Stomach (tissue), 4 donors: ENCODE measurements at regions not wholly inside any gene's neighbourhood (a gene's known extent, or its start where the extent isn't known, plus 50 kb on each side); places are given as distances from the start of the nearest gene placed in this dataset.

Experiments used
- CTCF ChIP-seq, 7 experiments: fragments of 450-650 bp in 4 of 7; fragments of 200-600 bp in 3 of 7; sonication (generic) in 3 of 7; IDR thresholded peaks; one replicate each; pipeline ENCODE4 v1.5.1; 2016 to 2019; ENCODE audit warnings: antibody characterized with exemption in 7 of 7, control low read depth in 2 of 7, mild to moderate bottlenecking in 1 of 7
- POLR2A ChIP-seq, 4 donors: fragments of 450-650 bp; IDR thresholded peaks; one replicate each; pipeline ENCODE4 v1.6.1; 2016; ENCODE audit warnings: antibody characterized with exemption in 4 of 4, control low read depth in 2 of 4, mild to moderate bottlenecking in 1 of 4, moderate library complexity in 1 of 4

GRCh38 chr1:22291494-22291893 is 148.6 kb upstream of the WNT4 start:
- TF ChIP-seq CTCF (IDR thresholded peaks at IDR 0.05) (no peak), POLR2A (IDR thresholded peaks at IDR 0.05) (no peak)
